HG02840 (cell line): ENCODE measurements at regions not wholly inside any gene's neighbourhood (a gene's known extent, or its start where the extent isn't known, plus 50 kb on each side); places are given as distances from the start of the nearest gene placed in this dataset.

ENCODE experiments used
- ATAC-seq: cut with Tn5 transposase; IDR thresholded peaks from one replicate; pipeline ENCODE4 v1.9.1; 2021; ENCODE audit warnings: mild to moderate bottlenecking, moderate library complexity, moderate number of reproducible peaks; ENCODE audit not compliant: unreplicated experiment, low FRiP score

DNA sequence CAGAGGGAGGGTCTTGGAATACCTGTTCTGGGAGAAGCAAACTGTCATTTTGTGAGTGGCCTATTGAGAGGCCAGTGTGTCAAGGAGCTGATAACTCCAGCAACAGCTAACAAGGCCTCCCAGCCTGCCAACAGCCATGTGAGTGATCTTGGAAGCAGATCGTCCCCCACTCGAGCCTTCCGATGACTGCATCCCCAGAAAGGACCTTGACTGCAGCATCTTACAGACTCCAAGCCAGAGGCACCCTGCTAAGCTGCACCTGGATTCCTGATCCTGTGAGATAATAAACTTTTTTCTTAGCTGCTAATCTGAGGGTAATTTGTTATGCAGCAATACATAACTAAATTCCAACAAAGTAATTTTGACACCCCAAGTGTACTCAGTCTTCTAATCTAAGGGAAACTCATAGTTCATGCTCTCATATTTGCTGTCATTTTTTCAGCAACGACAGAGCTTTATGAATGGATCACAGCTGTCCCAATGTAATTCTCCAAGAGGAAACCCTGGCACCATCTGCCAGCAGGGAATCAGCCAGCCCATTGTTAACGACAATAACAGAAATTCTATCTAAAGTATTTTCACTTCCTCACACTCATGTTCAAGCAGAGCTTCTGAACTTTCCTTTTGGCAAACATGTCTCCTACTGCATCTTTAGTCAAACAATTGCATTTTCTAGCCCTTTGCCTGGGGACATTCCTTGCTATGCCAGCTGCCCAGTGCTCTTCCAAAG is 470.2 kb upstream of the BTBD3 start:
- ATAC-seq: no peak

- ATAC-seq: no peak
Measured at GRCh38 chr20:11448554-11448953, 469.1 kb upstream of the BTBD3 start.

DNA sequence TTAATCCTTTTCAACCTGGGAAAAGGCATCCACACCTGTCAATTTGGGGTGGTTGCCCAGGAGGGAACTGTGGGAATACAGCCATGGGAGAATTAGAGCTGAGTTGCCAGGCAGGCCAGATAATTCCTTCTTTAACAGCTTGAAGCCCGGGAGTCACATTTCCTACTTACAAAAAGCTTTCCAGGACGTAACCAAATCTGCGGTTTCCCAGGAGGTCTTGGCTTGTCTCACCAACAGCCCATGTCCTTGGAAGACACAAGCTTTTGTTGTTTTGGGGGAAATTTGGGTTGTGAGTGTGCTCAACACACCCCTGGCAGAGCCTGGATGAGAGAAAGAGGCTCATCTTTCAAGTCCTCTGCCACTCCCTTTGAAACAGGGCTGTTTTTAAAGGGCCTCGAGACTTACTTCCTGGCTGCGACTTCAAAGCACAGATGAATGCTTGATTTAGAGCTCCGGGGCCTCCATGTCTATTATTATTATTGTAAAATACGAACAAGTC is 465.9 kb upstream of the BTBD3 start:
- no peak for ATAC-seq

- ATAC-seq: no peak
Measured at GRCh38 chr20:11452326-11452725, 465.4 kb upstream of the BTBD3 start.

DNA sequence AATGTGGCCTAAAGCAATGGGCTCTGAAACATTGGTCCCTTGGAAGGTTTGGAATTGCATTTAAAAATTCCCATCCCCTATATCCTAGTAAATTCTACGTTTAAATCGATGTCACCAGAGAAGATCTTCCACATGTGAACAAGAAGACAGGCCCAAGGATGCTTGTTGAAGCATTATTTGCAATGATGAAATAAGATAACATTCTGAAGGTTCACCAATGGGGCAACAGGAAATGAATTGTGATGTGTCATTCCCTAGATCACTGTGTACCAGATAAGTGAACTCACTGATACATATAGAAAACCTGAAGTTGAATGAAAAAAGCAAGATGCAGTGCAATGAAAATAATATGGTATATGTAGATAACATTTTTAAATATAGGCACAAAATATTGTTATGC is 464.3 kb upstream of the BTBD3 start:
- ATAC-seq: no peak

GRCh38 chr20:11454966-11455799 is 462.5 kb upstream of the BTBD3 start:
- no peak for ATAC-seq

DNA sequence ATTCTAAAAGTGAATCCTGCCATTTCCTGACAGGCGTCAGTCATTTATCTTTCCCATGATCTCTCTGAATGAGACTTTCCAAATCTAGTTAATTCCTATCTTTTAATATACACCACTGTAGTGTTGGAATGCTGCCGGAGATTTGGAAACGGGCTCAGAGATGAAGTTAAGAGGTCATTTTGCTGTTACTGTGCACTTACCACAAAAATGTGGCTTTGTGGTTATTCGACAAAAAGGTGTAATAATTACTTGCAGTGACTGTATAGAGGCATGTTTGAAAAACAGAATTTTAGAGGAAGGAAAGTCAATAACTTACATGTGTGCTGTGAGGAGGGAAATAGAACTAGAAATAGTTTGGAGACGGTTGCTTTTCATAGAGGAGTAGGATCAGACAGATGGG is 460.2 kb upstream of the BTBD3 start:
- ATAC-seq: no peak

GRCh38 chr20:11459090-11459890 is 458.4 kb upstream of the BTBD3 start:
- no peak for ATAC-seq

GRCh38 chr20:11467436-11467835 is 450.3 kb upstream of the BTBD3 start:
- ATAC-seq: no peak

GRCh38 chr20:11468880-11469279 is 448.8 kb upstream of the BTBD3 start:
- ATAC-seq: no peak

DNA sequence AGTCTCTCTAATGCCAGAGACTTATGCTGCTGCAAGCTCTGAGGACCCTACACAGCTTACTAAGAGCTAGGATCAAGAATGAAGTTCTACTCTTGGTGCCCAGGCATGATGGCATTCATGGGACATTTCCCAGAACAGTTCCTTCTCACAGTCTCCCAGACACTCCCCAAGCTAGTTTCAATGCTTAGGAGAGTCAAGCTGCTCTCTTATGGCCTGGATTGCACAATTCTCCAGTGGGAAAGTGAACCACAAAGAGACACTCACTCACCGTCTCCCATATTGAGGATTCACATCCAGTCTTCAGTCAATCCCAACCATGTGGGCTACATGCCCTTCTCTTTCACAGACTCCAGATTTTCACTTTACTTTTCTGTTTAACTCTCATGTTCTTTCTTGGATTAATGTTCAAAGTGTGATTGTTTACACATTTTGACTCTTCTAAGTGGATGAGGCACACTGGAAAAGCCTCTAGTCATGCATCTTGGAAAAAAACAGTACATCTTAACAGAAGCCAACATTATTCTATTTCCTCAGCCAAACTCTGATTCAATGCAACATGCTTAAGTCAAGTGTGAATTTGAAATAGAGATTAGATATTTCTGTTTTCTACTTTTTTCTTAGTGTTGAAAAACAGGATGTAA is 447.8 kb upstream of the BTBD3 start:
- ATAC-seq: no peak

- no peak for ATAC-seq
Measured at GRCh38 chr20:11473983-11474382, 443.7 kb upstream of the BTBD3 start.

DNA sequence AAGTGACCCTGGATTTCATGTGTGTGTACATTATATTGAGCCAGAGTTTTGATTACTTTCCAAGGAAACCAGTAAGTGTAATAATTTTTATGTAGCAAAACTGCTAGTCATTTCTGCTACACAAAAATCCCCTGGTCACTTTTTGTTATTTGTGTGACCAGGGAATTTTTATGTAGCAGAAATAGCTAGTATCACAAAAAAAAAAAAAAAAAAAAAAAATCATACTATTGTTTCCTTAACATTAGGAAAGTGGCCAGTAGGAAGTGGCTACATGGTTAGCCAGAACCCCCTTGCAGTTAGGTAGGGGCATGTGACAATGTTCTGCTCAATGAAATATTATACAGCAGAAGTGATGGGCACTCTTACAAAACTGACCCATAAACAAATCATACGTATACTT is 434.0 kb upstream of the BTBD3 start:
- no peak for ATAC-seq

DNA sequence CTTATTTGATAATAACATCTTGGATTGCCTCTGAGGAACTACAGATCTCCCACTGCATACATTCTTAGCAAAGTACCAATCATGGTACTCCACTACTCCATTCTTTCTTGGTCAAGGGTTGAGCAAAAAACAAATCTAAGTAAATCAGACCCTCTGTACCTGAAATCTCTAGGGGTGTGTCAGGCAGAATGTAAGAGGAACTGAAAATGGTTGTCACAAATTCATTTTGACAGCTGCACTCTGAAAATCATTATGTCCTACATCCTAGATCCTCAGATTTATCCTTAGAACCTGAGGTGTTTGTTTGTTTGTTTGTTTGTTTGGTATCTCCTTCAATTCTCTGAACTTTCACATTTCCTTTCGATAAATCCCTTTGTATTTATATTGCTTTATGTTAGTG is 433.2 kb upstream of the BTBD3 start:
- no peak for ATAC-seq

DNA sequence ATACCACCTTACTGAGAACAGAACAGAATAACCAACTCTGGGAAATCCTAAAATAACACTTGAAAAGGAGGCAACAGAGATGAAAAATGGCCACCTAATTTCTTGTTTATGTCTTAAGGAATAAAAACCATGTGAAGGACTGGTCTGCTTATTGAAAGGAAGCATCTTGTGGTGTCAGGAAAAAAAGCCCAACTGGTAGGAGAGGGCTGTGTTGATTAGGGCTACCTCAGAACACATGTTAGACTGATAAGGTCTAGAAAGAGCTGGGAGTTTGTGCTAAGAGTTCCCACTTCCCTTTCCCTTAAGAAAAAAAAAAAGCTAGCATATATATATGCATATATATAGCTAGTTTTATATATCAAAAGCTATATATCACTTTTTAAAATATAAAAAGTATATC is 425.3 kb upstream of the BTBD3 start:
- no peak for ATAC-seq

DNA sequence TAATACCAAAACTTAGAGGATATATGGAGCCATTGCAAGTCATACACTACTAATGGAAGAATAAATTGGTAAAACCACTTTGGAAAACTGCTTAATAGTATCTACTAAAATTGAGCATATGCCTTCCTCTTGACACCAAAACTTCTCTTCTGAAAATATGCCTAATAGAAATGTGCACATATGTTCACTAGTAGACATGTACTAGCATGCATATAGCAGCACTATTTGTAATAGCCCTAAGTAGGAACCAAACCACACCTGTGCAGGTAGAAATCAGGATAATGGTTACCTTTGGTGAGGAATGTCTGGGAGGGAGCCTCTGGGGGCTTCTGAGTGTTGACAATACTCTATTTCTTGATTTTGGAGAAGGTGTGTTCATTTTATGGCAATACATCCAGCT is 424.8 kb upstream of the BTBD3 start:
- no peak for ATAC-seq

GRCh38 chr20:11496380-11496779 is 421.3 kb upstream of the BTBD3 start:
- ATAC-seq: no peak

GRCh38 chr20:11497545-11497944 is 420.1 kb upstream of the BTBD3 start:
- ATAC-seq: no peak

- ATAC-seq: no peak
Measured at GRCh38 chr20:11499101-11499634, 418.5 kb upstream of the BTBD3 start.

GRCh38 chr20:11502061-11502460 is 415.6 kb upstream of the BTBD3 start:
- ATAC-seq: no peak
